Mucosa of stomach (tissue), 1 donor: ENCODE measurements at regions not wholly inside any gene's neighbourhood (a gene's known extent, or its start where the extent isn't known, plus 50 kb on each side); places are given as distances from the start of the nearest gene placed in this dataset.

Experiments
- H3K27me3 ChIP-seq: one replicate; pipeline ENCODE4 v1.7.0; 2013; ENCODE audit warnings: mild to moderate bottlenecking, low read length; ENCODE audit not compliant: control insufficient read depth, insufficient read depth
- H3K36me3 ChIP-seq: one replicate; pipeline ENCODE4 v1.7.0; 2013; ENCODE audit warnings: low read length; ENCODE audit not compliant: control insufficient read depth, insufficient read depth
- H3K4me1 ChIP-seq: one replicate; pipeline ENCODE4 v1.7.0; 2013; ENCODE audit warnings: mild to moderate bottlenecking, low read length; ENCODE audit not compliant: control insufficient read depth, insufficient read depth
- H3K4me3 ChIP-seq: one replicate; pipeline ENCODE4 v1.7.0; 2013; ENCODE audit warnings: low read length
- H3K9ac ChIP-seq: one replicate; pipeline ENCODE4 v1.7.0; 2013; ENCODE audit warnings: mild to moderate bottlenecking, low read length, moderate library complexity
- H3K9me3 ChIP-seq: one replicate; pipeline ENCODE4 v1.7.0; 2013; ENCODE audit warnings: mild to moderate bottlenecking, low read length, moderate library complexity; ENCODE audit not compliant: control insufficient read depth
- donor health status: Pancreatic carcinoma.

DNA sequence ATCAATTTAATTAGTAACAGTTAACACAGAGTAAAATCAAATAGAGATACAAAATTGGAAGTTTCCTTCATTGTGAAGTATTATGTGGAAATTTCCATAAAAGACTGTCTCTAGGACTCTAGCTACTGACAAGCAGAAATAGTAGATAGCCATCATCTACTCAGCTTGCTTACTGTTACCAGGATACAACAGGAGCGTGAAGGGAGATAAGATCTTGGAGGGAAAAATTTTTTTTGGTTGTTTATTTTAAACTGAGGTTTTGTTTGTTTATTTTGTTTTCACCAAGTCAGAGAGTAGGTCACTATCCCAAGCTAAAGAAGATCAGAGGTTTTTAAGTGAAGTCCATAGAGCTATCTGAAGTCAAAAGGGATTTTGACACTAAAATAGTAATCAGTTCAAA lies 861.3 kb upstream of the MGAT4C start:
- H3K4me3 ChIP-seq: no peak overlapping the region
- no peak overlapping the region for H3K9ac ChIP-seq
- no peaks in the 10 kb centered on the region for H3K36me3 ChIP-seq
- H3K4me1 ChIP-seq: no peaks in the 10 kb centered on the region
- H3K9me3 ChIP-seq: no peaks in the 10 kb centered on the region
- H3K27me3 ChIP-seq: no peaks in the 10 kb centered on the region

- H3K27me3 ChIP-seq: no peaks in the 10 kb centered on the region
- H3K4me1 ChIP-seq: no peaks in the 10 kb centered on the region
- H3K4me3 ChIP-seq: no peak overlapping the region
Observed at GRCh38 chr12:87116780-87117179, 860.6 kb upstream of the MGAT4C start.

GRCh38 chr12:87112571-87113345 lies 856.6 kb upstream of the MGAT4C start:
- Histone ChIP-seq H3K9me3 (no peaks in the 10 kb centered on the region), H3K4me1 (no peaks in the 10 kb centered on the region), H3K27me3 (no peaks in the 10 kb centered on the region), H3K36me3 (no peaks in the 10 kb centered on the region), H3K4me3 (no peak overlapping the region), H3K9ac (no peak overlapping the region)

More at GRCh38 chr12:87116780-87117179, 860.6 kb upstream of the MGAT4C start:
- Histone ChIP-seq H3K36me3 (no peaks in the 10 kb centered on the region), H3K9me3 (no peaks in the 10 kb centered on the region), H3K9ac (no peak overlapping the region)

DNA sequence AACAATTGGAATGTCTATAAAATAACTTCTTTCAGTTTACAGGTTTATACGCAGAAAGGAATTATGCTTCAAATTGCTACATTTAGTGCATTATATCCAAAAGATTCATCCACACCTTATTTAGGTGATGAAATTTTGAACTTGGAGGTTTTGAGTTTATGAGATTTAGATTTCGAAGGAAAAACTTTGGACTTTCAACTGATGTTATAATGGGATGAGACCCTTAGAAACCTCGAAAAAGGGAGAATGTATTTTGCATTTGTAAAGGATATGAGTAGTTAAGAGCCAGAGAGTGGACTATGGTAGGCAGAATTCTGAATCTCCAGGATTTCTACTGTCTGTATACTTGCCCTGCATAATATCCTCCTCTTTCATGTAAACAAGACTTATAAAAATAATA lies 851.6 kb upstream of the MGAT4C start:
- Histone ChIP-seq H3K4me3 (no peak overlapping the region), H3K27me3 (no peaks in the 10 kb centered on the region), H3K9ac (no peak overlapping the region), H3K9me3 (no peaks in the 10 kb centered on the region), H3K4me1 (no peaks in the 10 kb centered on the region), H3K36me3 (no peaks in the 10 kb centered on the region)

- Histone ChIP-seq H3K36me3 (no peaks in the 10 kb centered on the region), H3K9me3 (no peaks in the 10 kb centered on the region), H3K4me1 (no peaks in the 10 kb centered on the region), H3K4me3 (no peak overlapping the region), H3K27me3 (no peaks in the 10 kb centered on the region), H3K9ac (no peak overlapping the region)
Observed at GRCh38 chr12:87107270-87107669, 851.1 kb upstream of the MGAT4C start.

- Histone ChIP-seq H3K36me3 (no peaks in the 10 kb centered on the region), H3K9me3 (no peaks in the 10 kb centered on the region), H3K9ac (no peak overlapping the region), H3K4me3 (no peak overlapping the region), H3K27me3 (no peaks in the 10 kb centered on the region), H3K4me1 (no peaks in the 10 kb centered on the region)
Observed at GRCh38 chr12:87096082-87096585, 839.9 kb upstream of the MGAT4C start.

- H3K27me3 ChIP-seq: no peaks in the 10 kb centered on the region
- H3K9ac ChIP-seq: no peak overlapping the region
- H3K4me3 ChIP-seq: no peak overlapping the region
- no peaks in the 10 kb centered on the region for H3K36me3 ChIP-seq
- H3K9me3 ChIP-seq: no peaks in the 10 kb centered on the region
- no peaks in the 10 kb centered on the region for H3K4me1 ChIP-seq
Observed at GRCh38 chr12:87094356-87094755, 838.2 kb upstream of the MGAT4C start.

DNA sequence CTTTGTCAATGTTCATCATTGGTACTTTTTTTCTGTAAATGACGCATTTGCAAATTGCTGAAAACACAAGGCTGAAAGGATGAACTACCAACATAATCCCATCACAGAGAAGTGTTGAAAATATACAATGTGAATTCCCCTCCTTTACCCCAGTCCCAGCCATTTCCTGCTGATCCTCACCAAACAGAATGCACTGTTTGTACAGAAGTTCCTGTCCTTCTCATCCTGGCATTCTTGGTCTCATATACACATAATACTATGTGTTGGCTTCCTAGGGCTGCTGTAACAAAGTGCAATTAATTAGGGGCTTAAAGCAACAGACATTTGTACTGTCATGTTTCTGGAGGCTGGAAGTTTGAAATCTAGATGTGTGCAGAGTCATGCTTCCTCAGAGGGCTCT lies 836.2 kb upstream of the MGAT4C start:
- Histone ChIP-seq H3K36me3 (no peaks in the 10 kb centered on the region), H3K9me3 (no peaks in the 10 kb centered on the region), H3K4me3 (no peak overlapping the region), H3K4me1 (no peaks in the 10 kb centered on the region), H3K27me3 (no peaks in the 10 kb centered on the region), H3K9ac (no peak overlapping the region)

GRCh38 chr12:87086118-87086891 lies 830.1 kb upstream of the MGAT4C start:
- Histone ChIP-seq H3K4me3 (no peak overlapping the region), H3K9me3 (no peaks in the 10 kb centered on the region), H3K36me3 (no peaks in the 10 kb centered on the region), H3K27me3 (no peaks in the 10 kb centered on the region), H3K9ac (no peak overlapping the region), H3K4me1 (no peaks in the 10 kb centered on the region)

DNA sequence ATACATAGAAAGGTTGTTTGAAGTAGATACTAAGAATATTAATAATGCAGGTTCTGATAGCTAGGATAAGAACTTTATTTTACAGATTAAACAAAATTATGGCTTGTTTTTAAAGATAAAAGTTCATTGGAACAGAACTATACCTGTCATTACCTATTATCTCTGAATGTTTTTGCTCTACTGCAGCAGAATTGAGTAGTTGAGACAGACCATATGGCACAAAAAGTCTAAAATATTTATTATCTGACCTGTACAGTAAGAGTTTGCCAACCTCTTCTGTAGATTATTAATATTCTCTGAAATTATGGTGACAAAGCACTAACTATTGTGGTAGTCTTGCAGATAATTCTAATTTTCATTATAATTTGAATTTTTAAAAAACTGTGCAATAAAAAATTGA lies 829.1 kb upstream of the MGAT4C start:
- no peaks in the 10 kb centered on the region for H3K9me3 ChIP-seq
- H3K27me3 ChIP-seq: no peaks in the 10 kb centered on the region
- no peaks in the 10 kb centered on the region for H3K36me3 ChIP-seq
- no peak overlapping the region for H3K9ac ChIP-seq
- H3K4me1 ChIP-seq: no peaks in the 10 kb centered on the region
- H3K4me3 ChIP-seq: no peak overlapping the region

GRCh38 chr12:87082756-87083155 lies 826.6 kb upstream of the MGAT4C start:
- no peaks in the 10 kb centered on the region for H3K36me3 ChIP-seq
- H3K9ac ChIP-seq: no peak overlapping the region
- no peaks in the 10 kb centered on the region for H3K4me1 ChIP-seq
- no peaks in the 10 kb centered on the region for H3K9me3 ChIP-seq
- H3K4me3 ChIP-seq: no peak overlapping the region
- no peaks in the 10 kb centered on the region for H3K27me3 ChIP-seq

DNA sequence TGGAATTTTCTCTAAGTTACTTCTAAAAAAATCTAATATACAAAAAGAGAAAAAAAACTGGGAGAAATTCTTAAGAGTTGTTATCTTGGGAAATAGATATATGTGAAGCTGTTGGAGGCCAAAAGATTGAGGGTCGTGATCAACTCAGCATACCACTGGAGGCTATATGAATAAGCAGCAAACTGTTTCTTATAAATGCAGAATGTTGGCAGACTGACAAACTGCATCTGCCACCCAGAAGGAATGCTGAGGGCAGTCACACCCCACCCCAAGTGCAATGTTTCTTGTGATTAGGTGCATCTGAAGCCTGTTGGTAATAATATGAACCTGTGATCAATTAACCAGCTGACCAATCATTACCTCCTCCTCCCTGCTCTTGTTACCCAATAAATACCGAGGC lies 818.6 kb upstream of the MGAT4C start:
- Histone ChIP-seq H3K9ac (no peak overlapping the region), H3K4me3 (no peak overlapping the region), H3K9me3 (peaks cover 4% of the 10 kb centered on the region), H3K36me3 (no peaks in the 10 kb centered on the region), H3K27me3 (no peaks in the 10 kb centered on the region), H3K4me1 (no peaks in the 10 kb centered on the region)
